HL-60 (cell line): ENCODE measurements at regions not wholly inside any gene's neighbourhood (a gene's known extent, or its start where the extent isn't known, plus 50 kb on each side); places are given as distances from the start of the nearest gene placed in this dataset.

ENCODE experiments used
- GABPA ChIP-seq: IDR thresholded peaks from 2 replicates; pipeline ENCODE4 v1.6.1; 2012; ENCODE audit warnings: low read depth
- POLR2AphosphoS5 ChIP-seq: IDR thresholded peaks from 2 replicates; pipeline ENCODE4 v1.6.1; 2012; ENCODE audit warnings: low read depth
- TF ChIP-seq, protein P1 (sequence below): IDR thresholded peaks from 2 replicates; pipeline ENCODE4 v1.6.1; 2012; ENCODE audit warnings: low read depth; ENCODE audit not compliant: insufficient replicate concordance
- TF ChIP-seq, protein P2 (sequence below): IDR thresholded peaks from one replicate; pipeline ENCODE4 v1.5.1; 2011; ENCODE audit warnings: low read length, control low read depth, inconsistent platforms; ENCODE audit not compliant: insufficient read depth

DNA sequence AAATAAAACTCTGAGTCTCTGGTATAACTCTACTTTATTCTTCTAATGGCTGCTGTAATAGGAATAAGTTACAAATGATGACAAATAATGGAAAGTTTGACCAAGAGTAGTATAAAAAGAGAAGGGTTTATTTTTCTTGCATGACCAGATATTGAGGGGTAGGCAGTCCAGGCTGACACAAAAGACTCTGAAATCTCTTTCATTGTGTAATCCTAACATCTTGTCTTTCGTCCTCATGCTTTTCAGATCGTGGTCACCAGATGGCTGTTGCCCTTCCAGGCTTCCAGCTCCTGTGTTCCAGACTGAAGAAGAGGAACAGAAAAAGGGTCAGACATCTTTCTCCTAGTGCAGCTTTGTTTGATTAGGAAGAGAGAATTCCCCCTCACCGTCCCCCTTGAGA is 176.9 kb upstream of the GK2 start:
- TF ChIP-seq, protein P1, sequence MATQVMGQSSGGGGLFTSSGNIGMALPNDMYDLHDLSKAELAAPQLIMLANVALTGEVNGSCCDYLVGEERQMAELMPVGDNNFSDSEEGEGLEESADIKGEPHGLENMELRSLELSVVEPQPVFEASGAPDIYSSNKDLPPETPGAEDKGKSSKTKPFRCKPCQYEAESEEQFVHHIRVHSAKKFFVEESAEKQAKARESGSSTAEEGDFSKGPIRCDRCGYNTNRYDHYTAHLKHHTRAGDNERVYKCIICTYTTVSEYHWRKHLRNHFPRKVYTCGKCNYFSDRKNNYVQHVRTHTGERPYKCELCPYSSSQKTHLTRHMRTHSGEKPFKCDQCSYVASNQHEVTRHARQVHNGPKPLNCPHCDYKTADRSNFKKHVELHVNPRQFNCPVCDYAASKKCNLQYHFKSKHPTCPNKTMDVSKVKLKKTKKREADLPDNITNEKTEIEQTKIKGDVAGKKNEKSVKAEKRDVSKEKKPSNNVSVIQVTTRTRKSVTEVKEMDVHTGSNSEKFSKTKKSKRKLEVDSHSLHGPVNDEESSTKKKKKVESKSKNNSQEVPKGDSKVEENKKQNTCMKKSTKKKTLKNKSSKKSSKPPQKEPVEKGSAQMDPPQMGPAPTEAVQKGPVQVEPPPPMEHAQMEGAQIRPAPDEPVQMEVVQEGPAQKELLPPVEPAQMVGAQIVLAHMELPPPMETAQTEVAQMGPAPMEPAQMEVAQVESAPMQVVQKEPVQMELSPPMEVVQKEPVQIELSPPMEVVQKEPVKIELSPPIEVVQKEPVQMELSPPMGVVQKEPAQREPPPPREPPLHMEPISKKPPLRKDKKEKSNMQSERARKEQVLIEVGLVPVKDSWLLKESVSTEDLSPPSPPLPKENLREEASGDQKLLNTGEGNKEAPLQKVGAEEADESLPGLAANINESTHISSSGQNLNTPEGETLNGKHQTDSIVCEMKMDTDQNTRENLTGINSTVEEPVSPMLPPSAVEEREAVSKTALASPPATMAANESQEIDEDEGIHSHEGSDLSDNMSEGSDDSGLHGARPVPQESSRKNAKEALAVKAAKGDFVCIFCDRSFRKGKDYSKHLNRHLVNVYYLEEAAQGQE, result no peak
- TF ChIP-seq, protein P2, sequence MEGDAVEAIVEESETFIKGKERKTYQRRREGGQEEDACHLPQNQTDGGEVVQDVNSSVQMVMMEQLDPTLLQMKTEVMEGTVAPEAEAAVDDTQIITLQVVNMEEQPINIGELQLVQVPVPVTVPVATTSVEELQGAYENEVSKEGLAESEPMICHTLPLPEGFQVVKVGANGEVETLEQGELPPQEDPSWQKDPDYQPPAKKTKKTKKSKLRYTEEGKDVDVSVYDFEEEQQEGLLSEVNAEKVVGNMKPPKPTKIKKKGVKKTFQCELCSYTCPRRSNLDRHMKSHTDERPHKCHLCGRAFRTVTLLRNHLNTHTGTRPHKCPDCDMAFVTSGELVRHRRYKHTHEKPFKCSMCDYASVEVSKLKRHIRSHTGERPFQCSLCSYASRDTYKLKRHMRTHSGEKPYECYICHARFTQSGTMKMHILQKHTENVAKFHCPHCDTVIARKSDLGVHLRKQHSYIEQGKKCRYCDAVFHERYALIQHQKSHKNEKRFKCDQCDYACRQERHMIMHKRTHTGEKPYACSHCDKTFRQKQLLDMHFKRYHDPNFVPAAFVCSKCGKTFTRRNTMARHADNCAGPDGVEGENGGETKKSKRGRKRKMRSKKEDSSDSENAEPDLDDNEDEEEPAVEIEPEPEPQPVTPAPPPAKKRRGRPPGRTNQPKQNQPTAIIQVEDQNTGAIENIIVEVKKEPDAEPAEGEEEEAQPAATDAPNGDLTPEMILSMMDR, result no peak
- no peak for TF ChIP-seq POLR2AphosphoS5
- TF ChIP-seq GABPA, result no peak
